Mucosa of stomach (tissue), 1 donor: ENCODE measurements at regions not wholly inside any gene's neighbourhood (a gene's known extent, or its start where the extent isn't known, plus 50 kb on each side); places are given as distances from the start of the nearest gene placed in this dataset.

Source experiments
- H3K27me3 ChIP-seq: one replicate; pipeline ENCODE4 v1.7.0; 2013; ENCODE audit warnings: mild to moderate bottlenecking, low read length; ENCODE audit not compliant: control insufficient read depth, insufficient read depth
- H3K36me3 ChIP-seq: one replicate; pipeline ENCODE4 v1.7.0; 2013; ENCODE audit warnings: low read length; ENCODE audit not compliant: control insufficient read depth, insufficient read depth
- H3K4me1 ChIP-seq: one replicate; pipeline ENCODE4 v1.7.0; 2013; ENCODE audit warnings: mild to moderate bottlenecking, low read length; ENCODE audit not compliant: control insufficient read depth, insufficient read depth
- H3K4me3 ChIP-seq: one replicate; pipeline ENCODE4 v1.7.0; 2013; ENCODE audit warnings: low read length
- H3K9ac ChIP-seq: one replicate; pipeline ENCODE4 v1.7.0; 2013; ENCODE audit warnings: mild to moderate bottlenecking, low read length, moderate library complexity
- H3K9me3 ChIP-seq: one replicate; pipeline ENCODE4 v1.7.0; 2013; ENCODE audit warnings: mild to moderate bottlenecking, low read length, moderate library complexity; ENCODE audit not compliant: control insufficient read depth
- donor health status: Pancreatic carcinoma.

DNA sequence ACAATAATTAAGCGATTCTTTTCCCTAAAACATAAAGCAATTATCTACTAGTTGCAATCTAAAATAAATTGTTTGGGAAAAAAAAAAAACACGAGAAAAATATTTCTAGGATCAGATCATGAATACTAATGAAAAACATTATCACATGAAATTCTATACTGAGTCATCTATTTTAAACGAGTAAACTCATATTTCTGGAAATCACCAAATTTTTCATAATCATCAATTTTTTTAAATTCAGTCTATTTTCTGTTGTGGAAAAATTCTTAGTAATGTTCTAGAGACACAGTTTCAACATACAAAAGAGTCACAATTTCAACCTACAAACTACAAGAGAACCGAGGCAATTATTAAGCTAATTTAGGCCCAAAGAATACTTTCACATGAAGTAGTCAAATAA lies 245.6 kb upstream of the SOX5 start:
- no peak overlapping the region for H3K9ac ChIP-seq
- H3K9me3 ChIP-seq = no peaks in the 10 kb centered on the region
- H3K27me3 ChIP-seq = no peaks in the 10 kb centered on the region
- H3K4me1 ChIP-seq = no peaks in the 10 kb centered on the region
- no peak overlapping the region for H3K4me3 ChIP-seq
- H3K36me3 ChIP-seq = no peaks in the 10 kb centered on the region

- Histone ChIP-seq H3K4me3 (no peak overlapping the region), H3K27me3 (no peaks in the 10 kb centered on the region), H3K36me3 (no peaks in the 10 kb centered on the region), H3K9ac (no peak overlapping the region), H3K4me1 (no peaks in the 10 kb centered on the region), H3K9me3 (no peaks in the 10 kb centered on the region)
Observed at GRCh38 chr12:24191117-24191516, 241.6 kb upstream of the SOX5 start.

GRCh38 chr12:24185782-24186181 lies 236.3 kb upstream of the SOX5 start:
- Histone ChIP-seq H3K4me3 (no peak overlapping the region), H3K4me1 (no peaks in the 10 kb centered on the region), H3K9ac (no peak overlapping the region), H3K9me3 (no peaks in the 10 kb centered on the region), H3K36me3 (no peaks in the 10 kb centered on the region), H3K27me3 (no peaks in the 10 kb centered on the region)

DNA sequence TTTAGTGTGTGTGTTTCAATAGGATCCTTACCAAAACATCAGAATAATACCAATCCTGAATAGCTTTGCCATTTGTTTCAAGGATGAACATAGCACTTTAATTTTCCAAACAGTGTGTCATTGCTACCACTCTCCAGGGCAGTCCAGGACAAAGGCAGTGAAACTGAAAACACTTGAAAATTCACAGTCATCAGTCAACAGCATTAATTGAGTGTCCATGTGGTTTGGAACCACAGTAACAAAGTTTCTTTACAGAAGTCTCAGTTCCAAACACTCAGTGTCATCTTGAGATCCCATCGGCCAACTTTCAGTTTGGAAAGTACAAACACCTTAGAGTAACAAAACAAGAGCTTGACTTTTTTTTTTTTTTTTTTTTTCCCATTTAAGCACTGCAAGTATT lies 228.4 kb upstream of the SOX5 start:
- H3K27me3 ChIP-seq = no peaks in the 10 kb centered on the region
- no peak overlapping the region for H3K9ac ChIP-seq
- H3K36me3 ChIP-seq = no peaks in the 10 kb centered on the region
- no peak overlapping the region for H3K4me3 ChIP-seq
- no peaks in the 10 kb centered on the region for H3K4me1 ChIP-seq
- no peaks in the 10 kb centered on the region for H3K9me3 ChIP-seq

GRCh38 chr12:24175929-24176328 lies 226.5 kb upstream of the SOX5 start:
- no peaks in the 10 kb centered on the region for H3K36me3 ChIP-seq
- no peaks in the 10 kb centered on the region for H3K4me1 ChIP-seq
- no peaks in the 10 kb centered on the region for H3K9me3 ChIP-seq
- H3K27me3 ChIP-seq = no peaks in the 10 kb centered on the region
- no peak overlapping the region for H3K4me3 ChIP-seq
- H3K9ac ChIP-seq = no peak overlapping the region

DNA sequence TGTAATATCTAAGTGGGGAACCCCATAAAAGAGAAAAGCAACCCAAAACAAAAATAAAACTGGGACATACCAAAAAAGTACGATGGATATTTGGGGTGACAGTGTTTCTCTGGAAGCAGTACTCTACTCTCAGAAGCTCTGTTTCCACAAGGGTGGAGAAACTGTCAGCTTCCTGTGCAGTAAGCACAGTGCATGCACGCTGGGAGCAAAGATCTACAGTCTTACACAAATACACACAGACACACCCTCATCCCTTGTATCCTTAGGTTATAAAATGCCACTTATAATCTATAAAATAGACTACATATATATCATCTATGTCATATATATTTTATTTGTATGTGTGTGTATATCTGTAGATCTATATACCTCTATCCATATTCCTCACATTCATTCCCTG lies 225.8 kb upstream of the SOX5 start:
- Histone ChIP-seq H3K27me3 (no peaks in the 10 kb centered on the region), H3K9ac (no peak overlapping the region), H3K4me3 (no peak overlapping the region), H3K9me3 (no peaks in the 10 kb centered on the region), H3K4me1 (no peaks in the 10 kb centered on the region), H3K36me3 (no peaks in the 10 kb centered on the region)

DNA sequence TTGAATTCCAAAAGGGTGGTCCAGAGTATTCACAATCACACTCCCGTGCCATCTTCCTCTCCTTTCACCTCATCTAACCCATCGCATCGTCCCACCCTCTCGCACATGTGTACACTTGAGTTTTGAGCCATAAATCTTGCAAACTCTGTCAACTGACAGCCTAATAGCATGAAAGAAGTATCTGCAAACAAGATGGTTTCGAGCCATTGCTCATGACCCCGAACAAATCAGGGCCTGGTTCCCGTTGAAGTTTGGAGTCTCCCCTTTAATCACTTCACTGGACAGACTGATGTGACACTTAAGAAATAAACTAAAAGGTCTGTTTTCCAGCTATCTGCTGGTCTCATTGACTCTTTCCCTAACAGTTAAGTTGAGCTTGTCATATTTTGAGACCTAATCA lies 223.6 kb upstream of the SOX5 start:
- H3K4me1 ChIP-seq = no peaks in the 10 kb centered on the region
- no peak overlapping the region for H3K9ac ChIP-seq
- no peak overlapping the region for H3K4me3 ChIP-seq
- H3K9me3 ChIP-seq = no peaks in the 10 kb centered on the region
- H3K27me3 ChIP-seq = no peaks in the 10 kb centered on the region
- no peaks in the 10 kb centered on the region for H3K36me3 ChIP-seq

- H3K9me3 ChIP-seq = no peaks in the 10 kb centered on the region
- H3K27me3 ChIP-seq = no peaks in the 10 kb centered on the region
- no peak overlapping the region for H3K4me3 ChIP-seq
- H3K9ac ChIP-seq = no peak overlapping the region
- H3K36me3 ChIP-seq = no peaks in the 10 kb centered on the region
- no peaks in the 10 kb centered on the region for H3K4me1 ChIP-seq
Observed at GRCh38 chr12:24172773-24173066, 223.2 kb upstream of the SOX5 start.

DNA sequence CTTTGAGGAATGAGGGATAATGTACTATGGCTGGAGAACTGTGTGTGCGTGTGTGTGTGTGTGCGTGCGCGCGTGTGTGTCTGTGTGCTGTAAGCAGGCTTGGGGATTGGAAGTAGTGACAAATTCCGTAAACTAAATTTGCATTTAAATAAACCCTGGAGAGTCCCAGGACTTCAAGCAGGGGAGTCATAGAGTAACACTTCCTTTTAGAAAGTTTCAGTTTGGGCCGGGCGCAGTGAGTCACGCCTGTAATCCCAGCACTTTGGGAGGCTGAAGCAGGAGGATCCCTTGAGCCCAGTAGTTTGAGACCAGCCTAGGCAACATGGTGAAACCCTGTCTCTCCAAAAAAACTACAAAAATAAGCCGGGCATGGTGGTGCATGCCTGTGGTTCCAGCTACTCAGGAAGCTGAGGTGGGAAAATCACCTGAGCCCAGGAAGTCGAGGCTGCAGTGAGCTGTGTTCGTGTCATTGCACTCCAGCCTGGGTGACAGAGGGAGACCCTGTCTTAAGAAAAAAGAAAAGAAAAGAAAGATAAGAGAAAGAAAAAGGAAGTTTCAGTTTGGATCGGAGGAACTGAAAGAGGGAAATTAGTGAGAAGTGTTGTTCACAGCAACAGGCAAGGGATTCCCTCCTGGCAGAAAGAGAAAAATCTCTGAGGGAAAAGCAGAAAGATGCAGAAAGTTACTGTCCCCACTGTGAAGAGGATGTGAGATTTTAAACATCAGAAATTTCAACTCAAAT lies 222.7 kb upstream of the SOX5 start:
- no peaks in the 10 kb centered on the region for H3K4me1 ChIP-seq
- H3K9ac ChIP-seq = no peak overlapping the region
- no peaks in the 10 kb centered on the region for H3K36me3 ChIP-seq
- H3K27me3 ChIP-seq = no peaks in the 10 kb centered on the region
- H3K4me3 ChIP-seq = no peak overlapping the region
- no peaks in the 10 kb centered on the region for H3K9me3 ChIP-seq

DNA sequence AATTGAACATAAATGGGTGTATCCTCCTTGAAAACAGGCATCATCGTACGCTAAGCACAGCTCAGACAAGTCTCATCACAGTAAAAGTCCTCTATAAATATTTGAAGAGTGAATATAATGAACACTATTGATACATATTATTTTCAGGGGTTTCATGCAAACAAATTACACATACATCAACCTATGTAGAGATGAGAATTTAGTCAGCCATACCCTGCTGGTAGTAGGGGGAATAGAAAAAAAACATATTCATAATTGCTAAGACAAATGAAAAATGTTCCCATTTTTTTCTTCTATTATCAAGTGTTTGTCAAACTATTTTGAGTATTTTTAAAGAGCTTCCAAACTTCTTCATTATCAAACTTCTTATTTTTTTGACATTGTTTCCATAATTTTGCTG lies 205.6 kb upstream of the SOX5 start:
- Histone ChIP-seq H3K36me3 (no peaks in the 10 kb centered on the region), H3K4me3 (no peak overlapping the region), H3K9me3 (no peaks in the 10 kb centered on the region), H3K4me1 (no peaks in the 10 kb centered on the region), H3K27me3 (no peaks in the 10 kb centered on the region), H3K9ac (no peak overlapping the region)

GRCh38 chr12:24153079-24153478 lies 203.6 kb upstream of the SOX5 start:
- no peaks in the 10 kb centered on the region for H3K9me3 ChIP-seq
- no peaks in the 10 kb centered on the region for H3K27me3 ChIP-seq
- H3K36me3 ChIP-seq = no peaks in the 10 kb centered on the region
- no peaks in the 10 kb centered on the region for H3K4me1 ChIP-seq
- H3K4me3 ChIP-seq = no peak overlapping the region
- no peak overlapping the region for H3K9ac ChIP-seq

GRCh38 chr12:24152270-24152669 lies 202.8 kb upstream of the SOX5 start:
- H3K4me3 ChIP-seq = no peak overlapping the region
- no peaks in the 10 kb centered on the region for H3K9me3 ChIP-seq
- H3K27me3 ChIP-seq = no peaks in the 10 kb centered on the region
- no peaks in the 10 kb centered on the region for H3K4me1 ChIP-seq
- H3K9ac ChIP-seq = no peak overlapping the region
- no peaks in the 10 kb centered on the region for H3K36me3 ChIP-seq

- Histone ChIP-seq H3K4me3 (no peak overlapping the region), H3K36me3 (no peaks in the 10 kb centered on the region), H3K9me3 (peaks cover 3% of the 10 kb centered on the region), H3K9ac (no peak overlapping the region), H3K4me1 (no peaks in the 10 kb centered on the region), H3K27me3 (no peaks in the 10 kb centered on the region)
Observed at GRCh38 chr12:24143928-24144327, 194.5 kb upstream of the SOX5 start.
